ENCODE measurements at regions not wholly inside any gene's neighbourhood (a gene's known extent, or its start where the extent isn't known, plus 50 kb on each side); places are given as distances from the start of the nearest gene placed in this dataset.

GRCh38 chr7:116153050-116153449 lies 57.3 kb upstream of the TES start:
- Histone ChIP-seq H3K36me3 (no peaks in the 10 kb centered on the region), H3K27me3 (ENCODE audit: low read depth) (no peaks in the 10 kb centered on the region), H3K27ac (no peak overlapping the region), H3K4me1 (no peaks in the 10 kb centered on the region), H3K4me3 (no peak overlapping the region), H3K9me3 (no peaks in the 10 kb centered on the region)
- intact Hi-C loops (cut with DNase I) = no loop called here
- no peak for TF ChIP-seq CTCF (IDR thresholded peaks at IDR 0.05)
- no peak for ATAC-seq
- no peak for DNase-seq

- H3K4me3 ChIP-seq = no peak overlapping the region
- intact Hi-C loops (cut with DNase I) = no loop called here
- ATAC-seq (no peak), DNase-seq (no peak)
- H3K9me3 ChIP-seq = no peaks in the 10 kb centered on the region
- peaks cover 8% of the 10 kb centered on the region for H3K4me1 ChIP-seq
- no peaks in the 10 kb centered on the region for H3K36me3 ChIP-seq
- H3K27me3 ChIP-seq (ENCODE audit: low read depth) = no peaks in the 10 kb centered on the region
- H3K27ac ChIP-seq = no peak overlapping the region
- TF ChIP-seq CTCF (IDR thresholded peaks at IDR 0.05) = no peak
Observed at GRCh38 chr7:116159711-116160110, 50.6 kb upstream of the TES start.

Data from lower lobe of right lung (tissue), 2 donors.